Germinal center (tissue), 1 donor: ENCODE measurements at regions not wholly inside any gene's neighbourhood (a gene's known extent, or its start where the extent isn't known, plus 50 kb on each side); places are given as distances from the start of the nearest gene placed in this dataset.

Source experiments
- DNase-seq: peaks from one replicate; pipeline ENCODE4 v3.0.0; 2012; ENCODE audit warnings: mixed read lengths, low spot score

- no peak for DNase-seq
Measured at GRCh38 chr2:138838851-138839620, 58.8 kb upstream of the NXPH2 start.

GRCh38 chr2:138831691-138832090, 51.5 kb upstream of the NXPH2 start:
- no peak for DNase-seq

- DNase-seq, result no peak
Measured at GRCh38 chr2:138831154-138831553, 51.0 kb upstream of the NXPH2 start.

GRCh38 chr2:138830547-138830946, 50.4 kb upstream of the NXPH2 start:
- DNase-seq, result no peak
